ENCODE measurements at regions not wholly inside any gene's neighbourhood (a gene's known extent, or its start where the extent isn't known, plus 50 kb on each side); places are given as distances from the start of the nearest gene placed in this dataset.
"Not testable (repeated sequence)": the region's sequence is repeated elsewhere in the genome, so short reads cannot be mapped to it uniquely, and the experiment has no call there.

DNA sequence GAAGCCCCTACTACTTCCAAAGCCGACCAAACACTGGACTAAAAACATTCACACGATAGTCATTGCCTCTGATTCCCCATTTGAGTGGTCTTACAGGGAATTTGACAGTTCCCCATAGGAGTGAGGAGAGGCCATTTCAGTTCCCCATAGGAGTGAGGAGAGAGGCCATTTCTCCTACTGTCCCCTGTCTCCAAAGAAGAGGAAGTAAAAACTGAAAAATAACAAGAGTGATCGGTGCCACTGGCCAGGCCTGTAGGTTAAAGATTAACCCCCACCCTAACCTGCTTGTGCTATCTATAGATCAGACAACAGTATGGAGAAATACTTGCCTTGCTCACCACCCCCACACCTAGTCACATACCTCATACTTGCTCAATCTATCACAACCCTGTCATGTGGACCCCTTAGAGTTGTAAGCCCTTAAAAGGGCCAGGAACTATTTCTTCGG lies 204.0 kb upstream of the MOCS1 start:
- no peak overlapping the region for H3K4me3 ChIP-seq (ENCODE audit: insufficient read depth, low read depth, low read length)
- no peaks in the 10 kb centered on the region for H3K27me3 ChIP-seq (ENCODE audit: control insufficient read depth, insufficient read depth, low read length, poor library complexity, severe bottlenecking)
- H3K9me3 ChIP-seq (ENCODE audit: control insufficient read depth, low read length), result no peaks in the 10 kb centered on the region
- 93 to 97% methylated on average over 4 of the region's 4 CpGs for WGBS, 2 experiments
- no peaks in the 10 kb centered on the region for H3K4me1 ChIP-seq (ENCODE audit: control insufficient read depth, insufficient read depth, low read length)
- no peaks in the 10 kb centered on the region for H3K36me3 ChIP-seq (ENCODE audit: control insufficient read depth, insufficient read depth, low read length)
- H3K27ac ChIP-seq (ENCODE audit: insufficient read depth, low read depth, low read length, poor library complexity, severe bottlenecking), result no peak overlapping the region

DNA sequence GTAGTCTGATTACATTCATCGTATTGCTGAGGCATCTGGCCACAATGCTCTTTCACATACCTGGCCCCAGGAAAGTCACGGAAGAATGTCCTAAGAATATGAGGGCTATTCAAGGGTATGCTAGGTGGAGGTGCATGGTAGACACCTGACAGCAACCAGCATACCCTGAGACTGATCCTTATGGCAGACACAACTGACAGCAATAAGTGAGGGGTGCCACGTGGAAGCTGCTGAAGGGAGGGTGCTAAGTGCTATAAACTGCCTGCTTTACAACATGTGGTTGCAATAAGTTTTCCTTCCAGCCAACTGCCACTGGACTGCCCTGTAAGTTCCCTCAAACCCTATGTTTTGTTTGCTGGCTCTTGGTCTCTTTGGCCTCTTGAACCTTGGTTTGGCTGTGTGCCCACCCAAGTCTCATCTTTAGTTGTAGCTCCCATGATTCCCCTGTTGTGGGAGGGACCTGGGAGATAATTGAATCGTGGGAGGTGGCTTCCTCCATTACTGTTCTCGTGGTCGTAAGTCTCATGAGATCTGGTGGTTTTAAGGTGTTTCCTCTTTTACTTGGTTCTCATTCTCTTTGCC lies 201.3 kb upstream of the MOCS1 start:
- 88 to 93% methylated on average over 5 to 6 of the region's 6 CpGs for WGBS, 2 experiments
- no peaks in the 10 kb centered on the region for H3K9me3 ChIP-seq (ENCODE audit: control insufficient read depth, low read length)

DNA sequence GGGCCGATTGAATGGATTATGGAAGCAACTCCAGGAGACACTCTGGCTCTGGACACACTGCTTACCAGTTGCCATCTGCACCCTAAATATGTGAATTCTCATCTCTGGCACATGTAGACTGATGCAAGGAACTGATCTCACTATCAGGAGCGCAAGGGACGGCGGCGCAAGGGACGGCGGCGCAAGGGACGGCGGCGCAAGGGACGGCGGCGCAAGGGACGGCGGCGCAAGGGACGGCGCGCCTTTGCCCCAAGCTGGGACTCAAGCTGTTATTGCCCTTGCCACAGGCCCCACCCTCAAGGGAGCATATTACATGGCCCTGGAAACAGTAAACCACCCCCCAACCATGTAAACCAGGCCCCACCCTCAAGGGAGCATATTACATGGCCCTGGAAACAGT lies 199.7 kb upstream of the MOCS1 start:
- not testable (repeated sequence) for H3K36me3 ChIP-seq (ENCODE audit: control insufficient read depth, insufficient read depth, low read length); H3K27ac ChIP-seq (ENCODE audit: insufficient read depth, low read depth, low read length, poor library complexity, severe bottlenecking); H3K9me3 ChIP-seq (ENCODE audit: control insufficient read depth, low read length); H3K27me3 ChIP-seq (ENCODE audit: control insufficient read depth, insufficient read depth, low read length, poor library complexity, severe bottlenecking); H3K4me3 ChIP-seq (ENCODE audit: insufficient read depth, low read depth, low read length); H3K4me1 ChIP-seq (ENCODE audit: control insufficient read depth, insufficient read depth, low read length)
- 95% methylated on average over 20 of the region's 20 CpGs for WGBS, 2 experiments

More for the DNA sequence above, 201.3 kb upstream of the MOCS1 start:
- no peak overlapping the region for H3K27ac ChIP-seq (ENCODE audit: insufficient read depth, low read depth, low read length, poor library complexity, severe bottlenecking)
- no peaks in the 10 kb centered on the region for H3K4me1 ChIP-seq (ENCODE audit: control insufficient read depth, insufficient read depth, low read length)
- H3K27me3 ChIP-seq (ENCODE audit: control insufficient read depth, insufficient read depth, low read length, poor library complexity, severe bottlenecking), result no peaks in the 10 kb centered on the region
- no peaks in the 10 kb centered on the region for H3K36me3 ChIP-seq (ENCODE audit: control insufficient read depth, insufficient read depth, low read length)
- no peak overlapping the region for H3K4me3 ChIP-seq (ENCODE audit: insufficient read depth, low read depth, low read length)

DNA sequence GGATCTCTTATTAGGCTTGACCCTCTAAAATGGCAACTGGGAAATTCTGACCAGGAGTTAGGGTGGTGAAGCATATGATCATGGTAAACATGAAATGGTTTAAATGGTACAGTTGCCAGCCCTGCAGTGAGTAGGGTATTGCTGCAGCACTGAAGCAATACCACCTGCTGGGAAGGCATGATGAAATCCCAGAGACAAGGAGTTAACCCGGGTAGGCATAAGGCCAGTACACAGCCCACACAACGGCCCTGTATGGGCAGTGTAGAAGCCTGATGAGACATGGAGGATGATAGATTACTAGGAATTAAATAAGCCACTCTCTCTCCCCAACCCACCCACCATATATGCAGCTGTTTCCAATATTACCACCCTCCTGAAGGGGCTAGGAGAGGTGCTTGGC lies 197.4 kb upstream of the MOCS1 start:
- WGBS, 2 experiments, result 83 to 97% methylated on average over 2 of the region's 2 CpGs
- no peaks in the 10 kb centered on the region for H3K27me3 ChIP-seq (ENCODE audit: control insufficient read depth, insufficient read depth, low read length, poor library complexity, severe bottlenecking)
- no peak overlapping the region for H3K4me3 ChIP-seq (ENCODE audit: insufficient read depth, low read depth, low read length)
- H3K36me3 ChIP-seq (ENCODE audit: control insufficient read depth, insufficient read depth, low read length), result no peaks in the 10 kb centered on the region
- H3K4me1 ChIP-seq (ENCODE audit: control insufficient read depth, insufficient read depth, low read length), result no peaks in the 10 kb centered on the region
- no peak overlapping the region for H3K27ac ChIP-seq (ENCODE audit: insufficient read depth, low read depth, low read length, poor library complexity, severe bottlenecking)
- H3K9me3 ChIP-seq (ENCODE audit: control insufficient read depth, low read length), result no peaks in the 10 kb centered on the region

DNA sequence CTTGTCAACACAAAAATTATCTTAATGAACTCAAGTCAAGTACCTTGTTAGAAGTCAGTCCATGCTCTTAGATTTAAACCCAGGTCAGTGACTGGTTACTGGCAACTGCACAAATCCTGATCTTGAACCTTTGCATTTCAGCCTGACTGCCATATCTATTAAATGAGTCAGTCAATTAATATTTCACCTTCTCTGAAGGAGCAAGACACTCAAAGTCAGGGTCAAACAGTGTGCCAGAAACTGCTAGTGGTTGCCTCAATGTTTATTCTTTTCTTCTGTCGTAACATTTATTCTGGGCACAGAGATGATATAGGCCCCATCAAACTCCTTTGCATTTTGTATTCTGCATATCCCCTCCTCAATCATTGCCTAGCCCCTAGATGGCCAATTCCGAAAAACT lies 193.9 kb upstream of the MOCS1 start:
- no peaks in the 10 kb centered on the region for H3K9me3 ChIP-seq (ENCODE audit: control insufficient read depth, low read length)
- no peaks in the 10 kb centered on the region for H3K27me3 ChIP-seq (ENCODE audit: control insufficient read depth, insufficient read depth, low read length, poor library complexity, severe bottlenecking)
- H3K27ac ChIP-seq (ENCODE audit: insufficient read depth, low read depth, low read length, poor library complexity, severe bottlenecking), result no peak overlapping the region
- no peak overlapping the region for H3K4me3 ChIP-seq (ENCODE audit: insufficient read depth, low read depth, low read length)
- no peaks in the 10 kb centered on the region for H3K4me1 ChIP-seq (ENCODE audit: control insufficient read depth, insufficient read depth, low read length)
- WGBS, 2 experiments, result 85 to 96% methylated on average over 2 of the region's 2 CpGs
- no peaks in the 10 kb centered on the region for H3K36me3 ChIP-seq (ENCODE audit: control insufficient read depth, insufficient read depth, low read length)

DNA sequence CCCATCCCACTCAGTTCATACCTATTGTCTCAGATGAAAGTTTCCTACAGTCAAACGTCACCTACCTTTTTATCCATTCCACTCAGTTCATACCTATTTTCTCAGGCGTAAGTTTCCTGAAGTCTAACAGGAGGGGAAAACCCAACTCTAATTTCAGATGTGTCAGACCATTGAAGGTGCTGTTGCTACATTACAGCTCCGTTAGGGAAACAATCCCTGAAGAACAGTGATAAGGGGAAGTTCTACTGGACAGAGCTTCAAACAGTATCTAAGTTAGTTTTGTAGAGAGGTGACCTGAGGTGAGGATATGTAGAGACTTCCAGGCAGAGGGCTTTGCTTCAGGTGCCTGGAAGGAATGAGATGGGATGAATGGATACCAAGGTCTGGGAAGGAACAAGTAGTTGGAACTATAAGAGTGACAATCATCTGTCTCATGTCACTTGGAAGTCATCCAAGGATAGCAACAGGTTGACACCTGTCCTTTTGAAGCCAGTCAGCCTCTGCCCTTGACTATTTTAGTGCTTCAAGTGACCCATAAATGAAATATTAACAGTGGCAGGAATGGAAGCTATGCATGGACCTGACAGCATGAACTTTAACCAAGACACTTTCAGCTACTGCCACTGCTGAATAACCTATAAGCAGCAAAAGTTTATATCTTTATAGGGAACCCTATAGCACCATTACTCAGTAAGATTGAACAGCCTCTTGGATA lies 191.6 kb upstream of the MOCS1 start:
- 88 to 91% methylated on average over 3 of the region's 3 CpGs for WGBS, 2 experiments
- H3K9me3 ChIP-seq (ENCODE audit: control insufficient read depth, low read length), result no peaks in the 10 kb centered on the region
- no peaks in the 10 kb centered on the region for H3K4me1 ChIP-seq (ENCODE audit: control insufficient read depth, insufficient read depth, low read length)
- H3K36me3 ChIP-seq (ENCODE audit: control insufficient read depth, insufficient read depth, low read length), result no peaks in the 10 kb centered on the region
- no peak overlapping the region for H3K27ac ChIP-seq (ENCODE audit: insufficient read depth, low read depth, low read length, poor library complexity, severe bottlenecking)
- H3K4me3 ChIP-seq (ENCODE audit: insufficient read depth, low read depth, low read length), result no peak overlapping the region
- H3K27me3 ChIP-seq (ENCODE audit: control insufficient read depth, insufficient read depth, low read length, poor library complexity, severe bottlenecking), result no peaks in the 10 kb centered on the region

DNA sequence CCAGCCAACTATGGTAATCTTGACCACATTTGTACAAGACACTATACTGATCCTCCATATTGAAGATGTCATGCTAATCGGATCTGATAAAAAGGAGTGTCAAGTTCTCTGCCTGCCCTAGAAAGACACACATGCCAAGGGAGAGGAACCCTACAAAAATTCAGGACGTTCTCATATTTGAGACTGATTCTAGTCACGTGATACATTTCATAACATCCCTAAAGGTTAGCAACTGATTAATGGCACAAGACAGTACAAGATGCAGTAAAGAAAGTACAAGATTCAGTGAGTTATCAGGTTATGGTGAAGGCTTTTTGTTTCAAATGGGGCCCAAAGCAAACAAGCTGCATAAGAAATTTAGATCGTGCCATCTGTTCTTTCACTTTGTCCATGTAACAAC lies 190.7 kb upstream of the MOCS1 start:
- Histone ChIP-seq H3K36me3 (ENCODE audit: control insufficient read depth, insufficient read depth, low read length) (no peaks in the 10 kb centered on the region), H3K4me1 (ENCODE audit: control insufficient read depth, insufficient read depth, low read length) (no peaks in the 10 kb centered on the region), H3K27me3 (ENCODE audit: control insufficient read depth, insufficient read depth, low read length, poor library complexity, severe bottlenecking) (no peaks in the 10 kb centered on the region), H3K9me3 (ENCODE audit: control insufficient read depth, low read length) (no peaks in the 10 kb centered on the region), H3K4me3 (ENCODE audit: insufficient read depth, low read depth, low read length) (no peak overlapping the region), H3K27ac (ENCODE audit: insufficient read depth, low read depth, low read length, poor library complexity, severe bottlenecking) (no peak overlapping the region)
- WGBS, 2 experiments, result 93 to 99% methylated on average over 4 of the region's 4 CpGs

DNA sequence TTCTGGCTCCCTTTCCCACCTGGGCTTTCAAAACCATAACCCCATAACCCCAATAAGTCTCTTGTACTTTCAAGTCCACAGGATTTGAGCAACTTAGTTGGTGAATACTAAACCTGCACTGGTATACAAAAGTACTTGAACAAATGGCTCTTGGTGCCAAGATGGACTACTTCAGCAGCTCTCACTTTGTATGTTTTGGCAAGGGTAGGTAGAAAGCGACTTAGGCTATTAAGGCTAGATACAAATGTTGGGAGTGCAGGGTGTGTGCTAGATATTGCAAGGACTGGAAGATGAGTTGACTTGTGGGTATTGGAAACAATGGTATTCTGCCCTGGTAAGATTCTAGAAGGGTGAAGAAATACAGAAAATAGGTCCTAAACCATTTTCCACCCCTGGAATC lies 182.6 kb upstream of the MOCS1 start:
- no peak overlapping the region for H3K4me3 ChIP-seq (ENCODE audit: insufficient read depth, low read depth, low read length)
- H3K4me1 ChIP-seq (ENCODE audit: control insufficient read depth, insufficient read depth, low read length), result no peaks in the 10 kb centered on the region
- no peaks in the 10 kb centered on the region for H3K36me3 ChIP-seq (ENCODE audit: control insufficient read depth, insufficient read depth, low read length)
- no peaks in the 10 kb centered on the region for H3K27me3 ChIP-seq (ENCODE audit: control insufficient read depth, insufficient read depth, low read length, poor library complexity, severe bottlenecking)
- H3K9me3 ChIP-seq (ENCODE audit: control insufficient read depth, low read length), result no peaks in the 10 kb centered on the region
- H3K27ac ChIP-seq (ENCODE audit: insufficient read depth, low read depth, low read length, poor library complexity, severe bottlenecking), result no peak overlapping the region
- 0% methylated on average over 1 of the region's 1 CpG for WGBS, 2 experiments

DNA sequence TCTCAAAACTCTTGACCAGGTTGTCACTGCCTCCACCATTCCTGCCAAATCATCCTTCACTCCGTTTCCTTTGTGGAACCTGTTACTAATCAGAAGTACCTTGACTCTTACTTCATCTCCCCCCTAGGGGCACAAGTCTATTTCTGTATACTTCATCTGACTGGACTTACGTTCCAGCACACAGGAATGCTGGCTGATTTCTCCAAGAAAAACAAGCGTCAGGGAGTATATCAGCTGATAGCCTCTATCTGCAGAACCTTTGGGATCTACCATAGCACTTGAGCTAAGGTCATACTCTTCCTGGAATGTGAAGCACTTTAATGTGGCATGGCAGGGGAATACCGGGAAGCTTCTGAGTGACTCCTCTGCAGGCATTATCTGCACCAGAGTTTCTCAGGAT lies 178.1 kb upstream of the MOCS1 start:
- 73 to 81% methylated on average over 4 of the region's 4 CpGs for WGBS, 2 experiments
- H3K4me3 ChIP-seq (ENCODE audit: insufficient read depth, low read depth, low read length), result no peak overlapping the region
- H3K27me3 ChIP-seq (ENCODE audit: control insufficient read depth, insufficient read depth, low read length, poor library complexity, severe bottlenecking), result no peaks in the 10 kb centered on the region

DNA sequence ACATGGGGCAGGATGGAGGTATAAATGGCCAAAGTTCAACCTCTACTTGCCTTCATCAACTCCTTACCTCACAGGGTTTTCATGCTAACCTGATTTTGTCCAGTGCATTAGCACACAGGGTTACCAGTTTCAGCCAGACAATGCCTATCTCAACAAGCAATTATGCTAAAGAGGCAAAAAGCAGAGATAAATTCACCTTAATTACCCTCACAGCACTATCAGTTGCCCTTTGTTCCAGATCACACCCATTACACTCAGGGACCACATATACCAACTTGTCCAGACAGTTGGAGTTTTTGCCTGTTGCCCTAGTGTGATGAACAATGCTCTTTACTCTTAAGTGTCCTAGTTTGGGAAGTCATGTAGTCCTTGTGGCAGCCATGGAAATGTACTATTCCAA lies 174.5 kb upstream of the MOCS1 start:
- H3K36me3 ChIP-seq (ENCODE audit: control insufficient read depth, insufficient read depth, low read length), result no peaks in the 10 kb centered on the region
- peaks cover 3% of the 10 kb centered on the region for H3K9me3 ChIP-seq (ENCODE audit: control insufficient read depth, low read length)

More for the DNA sequence above, 178.1 kb upstream of the MOCS1 start:
- peaks cover 3% of the 10 kb centered on the region for H3K9me3 ChIP-seq (ENCODE audit: control insufficient read depth, low read length)
- H3K36me3 ChIP-seq (ENCODE audit: control insufficient read depth, insufficient read depth, low read length), result no peaks in the 10 kb centered on the region
- no peaks in the 10 kb centered on the region for H3K4me1 ChIP-seq (ENCODE audit: control insufficient read depth, insufficient read depth, low read length)
- no peak overlapping the region for H3K27ac ChIP-seq (ENCODE audit: insufficient read depth, low read depth, low read length, poor library complexity, severe bottlenecking)

More for the DNA sequence above, 174.5 kb upstream of the MOCS1 start:
- Histone ChIP-seq H3K27me3 (ENCODE audit: control insufficient read depth, insufficient read depth, low read length, poor library complexity, severe bottlenecking) (no peaks in the 10 kb centered on the region), H3K4me3 (ENCODE audit: insufficient read depth, low read depth, low read length) (no peak overlapping the region), H3K27ac (ENCODE audit: insufficient read depth, low read depth, low read length, poor library complexity, severe bottlenecking) (no peak overlapping the region), H3K4me1 (ENCODE audit: control insufficient read depth, insufficient read depth, low read length) (no peaks in the 10 kb centered on the region)

Data from ectodermal cell (in vitro differentiated cells).